ENCODE measurements at regions not wholly inside any gene's neighbourhood (a gene's known extent, or its start where the extent isn't known, plus 50 kb on each side); places are given as distances from the start of the nearest gene placed in this dataset.

- Histone ChIP-seq H3K27me3 (peaks cover 7% of the 10 kb centered on the region), H3K27ac (no peak overlapping the region), H3K36me3 (no peaks in the 10 kb centered on the region), H3K4me1 (no peaks in the 10 kb centered on the region), H3K9me3 (no peaks in the 10 kb centered on the region), H3K4me3 (no peak overlapping the region)
- 58% methylated on average over 2 of the region's 2 CpGs for WGBS
- no peak for TF ChIP-seq CTCF (IDR thresholded peaks at IDR 0.05)
- no peak for TF ChIP-seq POLR2A (IDR thresholded peaks at IDR 0.05)
- TF ChIP-seq EP300 (IDR thresholded peaks at IDR 0.05): no peak
- TF ChIP-seq POLR2AphosphoS5 (IDR thresholded peaks at IDR 0.05): no peak
- no peak for DNase-seq (ENCODE audit: low spot score in 2 of 2)
Observed at GRCh38 chr12:13695781-13696180, 285.6 kb downstream of the GRIN2B start.

- no peak overlapping the region for H3K4me3 ChIP-seq
- no peak overlapping the region for H3K27ac ChIP-seq
- no peaks in the 10 kb centered on the region for H3K36me3 ChIP-seq
- H3K27me3 ChIP-seq: peaks cover 7% of the 10 kb centered on the region
- no peak for DNase-seq (ENCODE audit: low spot score in 2 of 2)
- no peak for TF ChIP-seq POLR2A (IDR thresholded peaks at IDR 0.05)
- no peaks in the 10 kb centered on the region for H3K4me1 ChIP-seq
- no peaks in the 10 kb centered on the region for H3K9me3 ChIP-seq
- WGBS: 79% methylated on average over 4 of the region's 4 CpGs
Observed at GRCh38 chr12:13692332-13692731, 289.1 kb downstream of the GRIN2B start.

- H3K4me1 ChIP-seq: no peaks in the 10 kb centered on the region
- no peaks in the 10 kb centered on the region for H3K36me3 ChIP-seq
- TF ChIP-seq CTCF (IDR thresholded peaks at IDR 0.05) (no peak), POLR2AphosphoS5 (IDR thresholded peaks at IDR 0.05) (no peak), POLR2A (IDR thresholded peaks at IDR 0.05) (no peak), EP300 (IDR thresholded peaks at IDR 0.05) (no peak)
- no peak overlapping the region for H3K4me3 ChIP-seq
- H3K9me3 ChIP-seq: no peaks in the 10 kb centered on the region
- DNase-seq (ENCODE audit: low spot score in 2 of 2): no peak
- WGBS: 85% methylated on average over 1 of the region's 1 CpG
- peaks cover 7% of the 10 kb centered on the region for H3K27me3 ChIP-seq
- no peak overlapping the region for H3K27ac ChIP-seq
Observed at GRCh38 chr12:13691598-13691997, 289.8 kb downstream of the GRIN2B start.

- DNase-seq (ENCODE audit: low spot score in 2 of 2): no peak
- Histone ChIP-seq H3K27me3 (peaks cover 7% of the 10 kb centered on the region), H3K4me1 (no peaks in the 10 kb centered on the region), H3K27ac (no peak overlapping the region), H3K4me3 (no peak overlapping the region), H3K9me3 (no peaks in the 10 kb centered on the region), H3K36me3 (no peaks in the 10 kb centered on the region)
- no peak for TF ChIP-seq CTCF (IDR thresholded peaks at IDR 0.05)
- no peak for TF ChIP-seq POLR2A (IDR thresholded peaks at IDR 0.05)
- no peak for TF ChIP-seq EP300 (IDR thresholded peaks at IDR 0.05)
- no peak for TF ChIP-seq POLR2AphosphoS5 (IDR thresholded peaks at IDR 0.05)
Observed at GRCh38 chr12:13687633-13688032, 293.8 kb downstream of the GRIN2B start.

- no peak for DNase-seq (ENCODE audit: low spot score in 2 of 2)
- H3K9me3 ChIP-seq: no peaks in the 10 kb centered on the region
- 39% methylated on average over 1 of the region's 1 CpG for WGBS
- no peak overlapping the region for H3K27ac ChIP-seq
- H3K4me3 ChIP-seq: no peak overlapping the region
- TF ChIP-seq POLR2AphosphoS5 (IDR thresholded peaks at IDR 0.05) (no peak), EP300 (IDR thresholded peaks at IDR 0.05) (no peak), CTCF (IDR thresholded peaks at IDR 0.05) (no peak), POLR2A (IDR thresholded peaks at IDR 0.05) (no peak)
- H3K4me1 ChIP-seq: no peaks in the 10 kb centered on the region
- no peaks in the 10 kb centered on the region for H3K36me3 ChIP-seq
- no peaks in the 10 kb centered on the region for H3K27me3 ChIP-seq
Observed at GRCh38 chr12:13686260-13686659, 295.1 kb downstream of the GRIN2B start.

- H3K4me1 ChIP-seq: no peaks in the 10 kb centered on the region
- H3K9me3 ChIP-seq: no peaks in the 10 kb centered on the region
- no peak for DNase-seq (ENCODE audit: low spot score in 2 of 2)
- no peak overlapping the region for H3K4me3 ChIP-seq
- H3K27ac ChIP-seq: no peak overlapping the region
- no peaks in the 10 kb centered on the region for H3K36me3 ChIP-seq
- TF ChIP-seq POLR2A (IDR thresholded peaks at IDR 0.05): no peak
- no peak for TF ChIP-seq EP300 (IDR thresholded peaks at IDR 0.05)
- no peak for TF ChIP-seq CTCF (IDR thresholded peaks at IDR 0.05)
- no peak for TF ChIP-seq POLR2AphosphoS5 (IDR thresholded peaks at IDR 0.05)
- no peaks in the 10 kb centered on the region for H3K27me3 ChIP-seq
- WGBS: 73% methylated on average over 4 of the region's 4 CpGs
Observed at GRCh38 chr12:13680916-13681315, 300.5 kb downstream of the GRIN2B start.
